ENCODE measurements at regions not wholly inside any gene's neighbourhood (a gene's known extent, or its start where the extent isn't known, plus 50 kb on each side); places are given as distances from the start of the nearest gene placed in this dataset.

GRCh38 chr1:208842451-208842850, 598.3 kb upstream of the PLXNA2 start:
- DNase-seq (no peak), ATAC-seq (no peak)

GRCh38 chr1:208844158-208844557, 600.0 kb upstream of the PLXNA2 start:
- DNase-seq: no peak
- no peak for ATAC-seq

DNA sequence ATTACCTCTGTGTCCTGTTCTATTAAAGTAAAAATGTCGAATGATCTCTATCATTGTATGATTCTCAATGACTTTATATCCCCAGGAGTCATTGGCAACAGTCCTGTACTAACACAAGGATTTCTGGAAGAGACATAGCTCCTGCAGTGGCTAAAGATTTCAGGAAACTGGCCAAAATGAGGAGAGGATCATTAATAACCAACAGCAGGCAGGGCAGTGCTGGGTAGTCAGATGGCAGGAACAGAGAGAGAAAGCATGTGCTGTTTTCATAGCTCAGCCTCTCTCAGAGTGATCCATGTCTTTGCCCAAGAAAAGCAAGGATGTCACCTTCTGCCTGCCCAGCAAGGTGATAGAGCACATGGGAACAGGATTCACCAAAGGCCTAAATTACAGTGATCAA, 604.7 kb upstream of the PLXNA2 start:
- no peak for DNase-seq
- no peak for ATAC-seq

- no peak for DNase-seq
- no peak for ATAC-seq
Measured at GRCh38 chr1:208850442-208850841, 606.3 kb upstream of the PLXNA2 start.

DNA sequence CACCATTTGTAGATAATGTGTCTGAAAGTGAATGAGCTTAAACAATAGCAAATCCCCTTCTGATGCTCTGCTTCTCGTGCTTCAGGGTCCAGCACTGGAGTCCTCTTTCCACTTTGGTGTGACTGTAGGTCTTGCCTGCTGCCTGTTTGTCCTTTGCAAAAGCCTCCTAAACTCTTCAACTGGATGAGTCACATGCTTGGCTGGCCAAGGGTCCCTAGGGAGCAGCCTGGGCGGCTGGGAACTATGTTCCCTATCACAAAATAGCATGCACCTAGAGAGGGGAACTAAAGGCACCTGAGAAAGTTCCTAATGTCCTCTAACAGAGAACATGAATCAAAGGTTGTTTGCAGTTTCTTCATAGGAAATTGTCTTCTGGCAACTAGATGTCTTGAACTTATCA, 607.2 kb upstream of the PLXNA2 start:
- no peak for DNase-seq
- ATAC-seq: no peak

- ATAC-seq: no peak
- DNase-seq: no peak
Measured at GRCh38 chr1:208852911-208853310, 608.7 kb upstream of the PLXNA2 start.

DNA sequence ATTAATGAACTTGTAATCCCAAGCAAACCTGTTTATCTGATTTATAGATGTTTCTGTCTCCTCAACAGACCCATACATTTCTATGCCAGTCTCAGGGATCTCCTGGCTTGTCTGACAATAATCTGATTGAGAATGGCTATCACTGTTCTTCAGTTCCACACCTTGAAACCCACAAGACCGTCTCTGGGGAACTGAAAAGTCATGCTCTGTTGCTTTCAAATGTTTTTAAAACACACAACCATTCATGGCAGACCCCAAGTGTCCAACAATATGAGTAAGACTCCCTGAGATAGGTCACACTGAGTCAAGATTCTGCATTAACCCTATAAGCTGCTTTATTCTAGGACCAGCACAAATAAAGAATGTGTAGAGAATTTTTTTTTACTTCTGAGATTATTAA, 611.2 kb upstream of the PLXNA2 start:
- no peak for ATAC-seq
- no peak for DNase-seq

- ATAC-seq: no peak
- no peak for DNase-seq
Measured at GRCh38 chr1:208857465-208857864, 613.3 kb upstream of the PLXNA2 start.

DNA sequence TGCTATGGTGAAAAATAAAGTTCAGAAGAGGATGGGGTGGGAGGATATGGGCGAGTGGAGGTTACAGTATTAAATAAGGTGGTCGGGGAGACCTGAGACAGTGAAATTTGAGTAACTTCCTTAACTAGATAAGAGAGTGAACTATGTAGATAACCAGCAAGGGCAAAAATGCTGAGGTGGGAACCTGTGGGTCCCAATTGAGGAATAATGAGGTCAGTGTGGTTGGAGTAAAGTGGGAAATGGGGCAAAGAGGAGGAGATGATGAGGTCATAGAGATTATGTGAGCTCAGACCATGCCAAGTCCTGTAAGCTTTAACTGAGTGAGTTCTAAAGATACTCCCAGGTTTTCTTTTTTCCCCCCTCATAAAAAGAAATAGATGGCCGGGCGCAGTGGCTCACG, 614.6 kb upstream of the PLXNA2 start:
- DNase-seq (no peak), ATAC-seq (no peak)

DNA sequence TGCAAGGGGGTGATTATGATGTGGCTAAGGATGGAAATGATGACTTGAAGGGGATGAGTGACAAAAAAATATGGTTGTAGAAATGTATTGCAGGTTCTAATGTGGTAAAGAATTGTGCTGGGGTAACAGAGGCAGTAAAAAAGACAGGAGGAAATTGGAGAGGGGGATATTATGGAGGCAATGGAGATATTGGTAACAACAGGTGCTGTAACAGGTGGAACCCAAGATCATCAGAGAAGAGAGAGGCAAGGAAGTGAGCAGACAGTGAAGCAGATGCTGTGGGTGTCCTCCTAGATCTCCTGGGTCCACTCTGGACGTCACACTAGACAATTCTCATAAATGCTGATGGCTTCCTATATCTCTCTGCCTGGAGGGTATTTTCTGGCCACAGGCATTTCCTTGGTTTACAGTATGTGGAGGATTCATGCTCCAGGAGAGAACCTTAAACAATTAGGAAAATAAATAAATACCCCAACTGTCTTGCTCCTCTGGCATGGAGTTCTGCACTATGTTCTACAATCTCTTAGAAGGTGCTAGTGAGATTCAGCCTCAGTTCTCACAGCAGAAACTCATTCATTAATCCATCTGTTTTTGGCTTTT, 620.3 kb upstream of the PLXNA2 start:
- DNase-seq: no peak
- ATAC-seq: no peak

DNA sequence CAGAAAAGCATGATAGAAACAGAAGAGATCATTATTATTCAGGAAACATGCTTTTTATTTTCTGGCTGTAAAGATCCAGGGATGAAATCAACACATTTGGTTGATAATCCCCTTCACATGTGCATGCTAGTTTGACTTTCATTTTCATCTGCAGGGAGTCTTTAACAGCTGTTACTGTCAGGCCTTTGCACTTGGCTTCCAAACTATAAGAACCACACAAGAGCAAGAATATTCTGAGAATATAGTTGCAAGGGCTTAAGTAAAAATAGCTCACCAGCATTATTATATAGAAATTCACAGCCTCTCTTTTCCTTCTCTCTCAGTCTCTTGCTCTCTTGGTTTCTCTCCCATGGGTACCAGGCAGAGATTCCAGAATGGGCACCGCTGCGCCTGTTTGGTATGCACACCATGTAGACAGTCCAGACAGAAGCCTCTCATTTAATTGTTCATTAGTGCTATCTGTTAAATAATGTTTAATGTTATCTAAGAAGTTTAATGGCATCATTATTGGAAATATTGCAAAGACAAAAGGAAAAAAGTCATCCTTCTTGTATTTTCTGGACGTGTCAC, 622.3 kb upstream of the PLXNA2 start:
- DNase-seq (no peak), ATAC-seq (no peak)

DNA sequence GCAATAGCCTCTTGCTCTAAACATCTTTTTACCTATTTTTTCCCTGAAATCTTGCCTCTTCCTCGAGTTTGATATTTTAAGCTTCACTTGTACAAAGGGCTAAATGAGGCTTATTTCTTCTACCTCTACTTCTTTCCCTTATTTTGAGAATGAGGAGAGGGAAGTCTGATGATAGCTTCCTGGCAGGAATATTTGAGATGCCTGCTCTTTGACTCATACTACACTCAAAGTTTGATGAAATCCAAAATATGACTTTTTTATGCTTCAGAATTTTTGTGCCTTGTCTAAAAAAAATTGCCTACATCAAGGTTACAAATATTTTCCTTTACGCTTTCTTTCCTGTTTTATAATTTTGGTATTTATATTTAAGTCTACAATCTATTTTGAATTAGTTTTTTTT, 624.4 kb upstream of the PLXNA2 start:
- ATAC-seq: no peak
- no peak for DNase-seq

DNA sequence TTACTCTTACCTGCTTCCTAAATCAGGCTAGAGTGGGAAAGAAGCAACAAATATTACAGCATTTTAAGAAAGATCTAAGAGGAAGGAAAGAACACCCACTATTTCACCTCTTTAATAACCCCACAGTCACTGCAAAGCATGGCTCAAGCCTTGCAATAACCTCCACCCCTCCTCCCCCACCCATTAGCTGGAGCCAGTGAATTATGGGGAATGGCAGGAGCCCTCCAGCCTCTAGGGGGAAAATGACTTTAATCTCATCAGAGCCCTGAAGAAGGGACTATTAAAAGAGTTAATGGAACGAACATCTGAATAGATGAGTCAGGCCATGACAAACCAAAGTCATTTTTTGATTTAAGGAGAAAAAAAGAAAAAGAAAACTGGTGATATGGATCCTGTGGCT, 630.7 kb upstream of the PLXNA2 start:
- no peak for DNase-seq
- no peak for ATAC-seq

DNA sequence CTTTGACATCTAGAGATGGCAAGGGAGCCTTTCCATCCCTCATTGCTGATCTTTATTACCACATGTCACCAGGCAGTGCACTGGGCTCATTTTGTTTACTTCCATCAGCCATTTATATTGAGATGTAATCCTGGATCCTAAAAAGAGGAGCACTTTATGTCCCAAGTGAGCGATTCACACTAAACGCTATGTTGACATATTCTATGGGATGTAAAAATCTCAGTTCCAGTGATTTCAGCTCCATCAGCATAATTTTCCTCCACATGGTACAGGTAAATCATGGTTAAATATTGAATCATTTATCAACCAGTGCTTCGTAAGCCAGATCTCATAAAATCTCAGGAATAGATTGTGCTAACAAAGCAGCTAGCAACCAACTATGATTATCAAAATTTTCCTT, 634.8 kb upstream of the PLXNA2 start:
- DNase-seq: no peak
- ATAC-seq: no peak

- ATAC-seq: no peak
- DNase-seq: no peak
Measured at GRCh38 chr1:208880433-208881100, 636.4 kb upstream of the PLXNA2 start.

DNA sequence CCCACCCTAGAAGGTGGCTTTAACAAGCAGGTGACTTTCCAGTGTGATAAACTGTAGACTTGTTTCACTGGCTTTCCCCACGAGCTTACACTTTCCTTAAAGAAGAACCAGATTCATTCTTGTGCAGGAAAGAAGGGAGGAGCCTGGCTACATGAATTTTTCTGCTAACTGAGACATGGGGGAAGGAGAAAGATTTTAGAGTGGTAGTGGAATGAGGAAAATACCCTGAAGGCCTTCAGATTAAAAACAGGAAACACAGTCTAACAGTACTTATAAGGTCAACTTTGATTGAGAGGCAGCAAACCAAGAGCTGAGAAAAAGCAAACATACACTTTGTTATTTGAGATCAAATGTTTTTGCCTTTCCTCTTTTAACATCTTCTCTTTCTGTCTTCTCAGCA, 640.9 kb upstream of the PLXNA2 start:
- ATAC-seq: no peak
- DNase-seq: no peak

DNA sequence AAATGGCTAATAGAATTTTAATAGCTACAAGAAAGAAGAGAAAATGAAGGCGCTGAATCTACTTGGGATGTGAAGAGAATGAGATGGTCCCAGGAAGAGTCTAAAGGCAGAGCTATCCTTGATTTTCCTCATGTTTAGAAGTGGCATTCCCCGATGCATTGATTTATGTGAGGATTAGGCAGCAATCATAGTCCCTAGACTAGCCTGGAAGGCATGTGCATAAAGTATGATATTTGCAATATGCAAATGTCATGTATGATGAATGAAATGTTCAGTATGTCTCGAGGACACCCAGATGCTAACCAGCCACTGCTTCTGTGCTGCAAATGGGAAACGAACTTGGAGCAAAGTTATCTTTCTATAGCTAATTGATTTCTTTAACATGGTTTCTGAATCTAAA, 641.5 kb upstream of the PLXNA2 start:
- DNase-seq (no peak), ATAC-seq (no peak)

DNA sequence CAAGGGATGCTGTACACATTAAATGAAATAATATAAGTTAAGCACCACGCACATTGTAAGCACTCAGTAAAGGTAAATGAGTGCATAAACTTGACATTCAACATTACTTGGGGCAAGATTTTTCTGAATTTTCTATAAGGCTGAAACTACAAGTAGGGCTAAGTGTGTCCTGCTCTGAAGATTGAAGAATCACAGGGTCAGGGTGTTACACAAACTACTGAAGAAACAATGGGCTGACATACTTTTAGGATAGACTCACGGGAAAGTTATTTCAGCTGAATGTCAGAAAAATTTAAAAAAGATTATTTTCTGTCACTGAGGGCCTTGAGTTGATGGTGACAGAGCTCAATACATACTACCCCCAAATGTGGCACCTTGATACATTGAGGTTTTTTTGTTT, 644.2 kb upstream of the PLXNA2 start:
- DNase-seq: no peak
- ATAC-seq: no peak

DNA sequence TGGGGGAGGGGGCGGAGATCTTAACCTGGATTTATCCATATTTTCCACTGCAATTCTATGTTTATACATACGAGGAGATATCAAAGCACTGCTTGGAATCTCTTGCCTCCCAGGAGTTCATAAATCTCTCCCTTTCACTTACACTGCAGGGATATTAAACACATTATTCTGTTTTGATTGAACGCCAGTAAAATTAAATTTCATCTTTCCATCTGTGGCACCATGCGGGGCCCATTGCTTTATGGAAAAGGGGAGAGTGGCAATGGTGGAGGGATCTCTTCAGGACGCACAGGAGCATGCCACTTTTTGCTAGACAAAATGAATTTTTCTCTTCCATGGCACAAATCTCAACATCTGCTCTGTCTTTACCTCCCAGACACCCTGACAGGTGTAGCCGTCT, 648.0 kb upstream of the PLXNA2 start:
- no peak for DNase-seq
- no peak for ATAC-seq

DNA sequence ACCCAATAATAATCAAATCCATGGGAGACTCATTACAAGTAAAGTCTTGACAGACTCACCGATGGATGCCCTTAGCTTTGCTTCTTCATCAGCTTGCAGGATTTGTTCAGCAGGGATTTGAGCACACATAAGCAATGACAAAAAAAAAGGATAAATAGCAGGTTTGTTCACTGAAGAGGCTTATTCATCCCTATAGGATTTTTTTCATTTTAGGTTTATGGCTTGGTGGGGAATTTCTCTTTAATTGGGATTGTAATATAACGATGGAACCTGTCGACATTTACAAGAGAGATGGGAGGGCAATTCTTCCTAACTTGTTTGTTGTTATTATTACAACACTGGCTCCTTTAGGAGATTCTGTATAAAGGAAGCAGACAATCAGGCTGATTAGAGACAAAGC, 649.1 kb upstream of the PLXNA2 start:
- ATAC-seq (no peak), DNase-seq (no peak)

DNA sequence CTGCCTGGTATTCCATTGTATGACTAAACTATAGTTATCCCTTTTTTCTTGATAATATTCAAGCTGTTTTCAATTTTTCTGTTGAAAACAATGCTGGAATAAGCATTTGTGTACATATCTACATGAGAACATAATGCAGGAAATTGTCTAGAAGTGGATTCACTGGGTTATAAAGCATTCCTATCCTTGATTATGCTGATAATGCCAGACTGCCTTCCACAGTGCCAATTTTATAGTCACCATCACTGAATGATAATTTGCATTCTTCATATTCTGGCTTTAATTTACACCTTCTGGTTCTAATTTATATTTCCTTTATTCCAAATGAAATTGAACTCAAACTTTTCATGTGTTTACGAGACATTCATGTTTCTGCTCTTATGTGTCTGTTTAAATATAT, 651.0 kb upstream of the PLXNA2 start:
- no peak for DNase-seq
- ATAC-seq: no peak

GRCh38 chr1:208895820-208896219, 651.6 kb upstream of the PLXNA2 start:
- DNase-seq (no peak), ATAC-seq (no peak)

GRCh38 chr1:208896768-208897167, 652.6 kb upstream of the PLXNA2 start:
- ATAC-seq: no peak
- DNase-seq: no peak

- DNase-seq (no peak), ATAC-seq (no peak)
Measured at GRCh38 chr1:208899438-208899837, 655.3 kb upstream of the PLXNA2 start.
